BLaER1 (cell line): ENCODE measurements at regions not wholly inside any gene's neighbourhood (a gene's known extent, or its start where the extent isn't known, plus 50 kb on each side); places are given as distances from the start of the nearest gene placed in this dataset.

Experiments
- H3K27ac ChIP-seq: shearing (Covaris generic); formaldehyde crosslinking; 2 replicates; pipeline ENCODE4 v1.8.1; 2022
- H3K27me3 ChIP-seq: shearing (Covaris generic); formaldehyde crosslinking; 2 replicates; pipeline ENCODE4 v1.8.1; 2022
- H3K36me3 ChIP-seq: shearing (Covaris generic); formaldehyde crosslinking; 2 replicates; pipeline ENCODE4 v1.8.1; 2022
- H3K4me1 ChIP-seq: shearing (Covaris generic); formaldehyde crosslinking; 2 replicates; pipeline ENCODE4 v1.8.1; 2022
- H3K4me2 ChIP-seq: shearing (Covaris generic); formaldehyde crosslinking; 2 replicates; pipeline ENCODE4 v1.8.1; 2022
- H3K4me3 ChIP-seq: shearing (Covaris generic); formaldehyde crosslinking; 2 replicates; pipeline ENCODE4 v1.8.1; 2022
- H3K9ac ChIP-seq: shearing (Covaris generic); formaldehyde crosslinking; 2 replicates; pipeline ENCODE4 v1.8.1; 2022
- H3K9me3 ChIP-seq: shearing (Covaris generic); formaldehyde crosslinking; 2 replicates; pipeline ENCODE4 v1.8.1; 2022
- H4K20me1 ChIP-seq: shearing (Covaris generic); formaldehyde crosslinking; 2 replicates; pipeline ENCODE4 v1.8.1; 2022
- Cebpa-rat ChIP-seq: shearing (Covaris generic); IDR thresholded peaks from 2 replicates; pipeline ENCODE4 v1.8.1; 2022

DNA sequence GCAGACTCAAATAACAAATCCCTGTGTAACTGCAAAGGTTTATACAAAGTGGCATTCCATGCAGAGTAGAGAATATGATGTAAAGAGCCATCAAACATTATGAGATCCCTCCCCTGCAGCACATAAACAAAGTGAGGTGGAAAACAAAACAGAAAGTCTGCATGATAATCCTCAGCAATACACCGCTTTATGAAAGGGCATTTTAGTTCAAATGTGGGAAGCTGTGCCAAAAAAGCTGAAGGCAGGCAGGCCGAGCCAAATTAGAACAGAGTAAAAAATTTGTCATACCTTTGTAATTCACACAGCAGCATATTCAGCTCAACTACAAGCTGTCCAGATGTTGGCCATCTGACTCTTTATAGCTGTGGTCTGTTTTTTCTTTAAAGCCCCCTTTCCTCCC, 113.5 kb downstream of the LHX9 start:
- H3K27ac ChIP-seq = no peak overlapping the region
- H3K27me3 ChIP-seq = no peaks in the 10 kb centered on the region
- H3K4me1 ChIP-seq = no peaks in the 10 kb centered on the region
- no peaks in the 10 kb centered on the region for H4K20me1 ChIP-seq
- no peak overlapping the region for H3K4me3 ChIP-seq
- H3K9ac ChIP-seq = no peak overlapping the region
- H3K36me3 ChIP-seq = no peaks in the 10 kb centered on the region
- no peak for TF ChIP-seq Cebpa-rat
- H3K9me3 ChIP-seq = no peaks in the 10 kb centered on the region
- H3K4me2 ChIP-seq = no peak overlapping the region

DNA sequence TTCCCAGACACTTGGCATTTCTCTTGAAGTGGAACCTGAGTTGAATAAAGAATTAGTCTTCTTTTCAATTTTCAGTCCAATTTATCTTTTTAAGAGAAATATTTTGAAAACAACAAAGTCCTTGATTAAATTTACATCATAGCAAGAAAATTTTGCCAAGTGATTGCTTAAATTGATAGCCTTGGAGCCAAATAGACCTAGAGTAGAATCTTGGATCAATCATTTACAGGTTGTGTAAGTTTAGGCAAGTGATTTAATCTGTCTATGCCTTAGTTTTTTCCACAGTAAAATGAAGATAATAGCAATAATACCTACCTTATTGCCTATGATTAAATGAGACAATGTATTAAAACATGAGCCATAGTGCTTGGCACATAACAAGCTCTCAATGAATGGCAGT, 113.9 kb downstream of the LHX9 start:
- Histone ChIP-seq H3K4me3 (no peak overlapping the region), H3K27ac (no peak overlapping the region), H3K4me1 (no peaks in the 10 kb centered on the region), H3K9ac (no peak overlapping the region), H4K20me1 (no peaks in the 10 kb centered on the region), H3K27me3 (no peaks in the 10 kb centered on the region), H3K9me3 (no peaks in the 10 kb centered on the region), H3K36me3 (no peaks in the 10 kb centered on the region), H3K4me2 (no peak overlapping the region)
- no peak for TF ChIP-seq Cebpa-rat

DNA sequence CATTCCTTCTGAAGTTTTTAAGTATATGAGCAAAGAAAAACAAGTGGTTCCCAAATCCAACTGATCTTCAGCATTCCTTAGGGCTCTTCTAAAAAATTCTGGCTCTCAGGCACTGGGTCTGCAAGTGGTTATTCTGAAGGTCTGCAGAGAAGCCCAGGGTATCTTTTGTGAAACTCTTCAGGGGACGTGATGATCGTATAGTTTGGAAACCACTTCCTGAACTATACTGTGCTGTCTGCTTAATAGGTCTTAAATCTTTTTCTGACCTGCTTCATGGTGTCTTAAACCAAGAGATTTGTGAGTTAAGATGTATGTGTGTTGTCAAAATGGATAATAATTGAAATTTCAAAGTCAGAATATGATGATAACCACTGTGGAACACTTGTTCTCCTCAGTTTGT, 115.5 kb downstream of the LHX9 start:
- no peak overlapping the region for H3K27ac ChIP-seq
- H4K20me1 ChIP-seq = no peaks in the 10 kb centered on the region
- no peak overlapping the region for H3K4me2 ChIP-seq
- no peaks in the 10 kb centered on the region for H3K4me1 ChIP-seq
- H3K4me3 ChIP-seq = no peak overlapping the region
- no peak overlapping the region for H3K9ac ChIP-seq
- no peaks in the 10 kb centered on the region for H3K9me3 ChIP-seq
- no peaks in the 10 kb centered on the region for H3K36me3 ChIP-seq
- no peak for TF ChIP-seq Cebpa-rat
- H3K27me3 ChIP-seq = no peaks in the 10 kb centered on the region

DNA sequence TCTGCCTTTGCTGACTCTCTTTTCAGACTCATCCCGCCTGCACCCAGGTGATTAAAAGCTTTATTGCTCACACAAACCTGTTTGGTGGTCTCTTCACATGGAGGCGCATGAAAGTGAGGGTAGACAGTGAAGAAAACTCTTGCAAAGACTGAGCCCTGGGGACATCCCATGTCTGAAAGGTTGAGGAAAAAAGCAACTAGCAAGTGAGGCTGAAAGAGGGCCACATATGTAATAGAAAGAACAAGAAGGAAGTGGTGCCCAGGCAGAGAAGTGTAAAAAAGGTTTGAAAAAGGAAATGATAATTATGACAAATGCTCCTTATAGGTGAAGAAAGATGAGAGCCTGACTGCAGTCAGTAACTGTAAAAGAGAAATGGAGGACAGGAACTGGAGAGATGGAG, 115.9 kb upstream of the NEK7 start:
- no peaks in the 10 kb centered on the region for H4K20me1 ChIP-seq
- no peak overlapping the region for H3K9ac ChIP-seq
- no peaks in the 10 kb centered on the region for H3K36me3 ChIP-seq
- H3K4me1 ChIP-seq = no peaks in the 10 kb centered on the region
- no peaks in the 10 kb centered on the region for H3K27me3 ChIP-seq
- H3K9me3 ChIP-seq = no peaks in the 10 kb centered on the region
- H3K4me2 ChIP-seq = no peak overlapping the region
- no peak for TF ChIP-seq Cebpa-rat
- no peak overlapping the region for H3K4me3 ChIP-seq
- H3K27ac ChIP-seq = no peak overlapping the region

DNA sequence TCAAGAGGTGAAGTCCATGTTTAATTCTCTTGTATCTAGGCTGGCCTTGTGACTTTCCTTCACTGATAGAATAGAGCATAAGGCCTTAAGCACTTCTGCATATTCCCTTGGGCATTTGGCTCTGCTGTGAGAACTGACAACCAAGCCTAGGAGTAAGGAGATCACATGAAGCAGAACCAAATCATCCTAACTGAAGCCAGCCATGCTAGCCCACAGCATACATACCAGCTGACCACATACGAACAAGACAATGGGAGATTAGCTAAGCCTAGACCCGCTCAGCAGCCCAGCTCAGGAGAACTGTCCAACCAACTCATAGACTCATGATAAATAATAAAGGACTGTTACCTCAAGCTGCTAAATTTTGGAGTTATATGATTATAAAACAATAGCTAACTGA, 114.6 kb upstream of the NEK7 start:
- H3K27me3 ChIP-seq = no peaks in the 10 kb centered on the region
- H4K20me1 ChIP-seq = no peaks in the 10 kb centered on the region
- H3K27ac ChIP-seq = no peak overlapping the region
- no peak overlapping the region for H3K9ac ChIP-seq
- no peak for TF ChIP-seq Cebpa-rat
- no peak overlapping the region for H3K4me2 ChIP-seq
- no peaks in the 10 kb centered on the region for H3K36me3 ChIP-seq
- no peaks in the 10 kb centered on the region for H3K4me1 ChIP-seq
- H3K9me3 ChIP-seq = no peaks in the 10 kb centered on the region
- no peak overlapping the region for H3K4me3 ChIP-seq

DNA sequence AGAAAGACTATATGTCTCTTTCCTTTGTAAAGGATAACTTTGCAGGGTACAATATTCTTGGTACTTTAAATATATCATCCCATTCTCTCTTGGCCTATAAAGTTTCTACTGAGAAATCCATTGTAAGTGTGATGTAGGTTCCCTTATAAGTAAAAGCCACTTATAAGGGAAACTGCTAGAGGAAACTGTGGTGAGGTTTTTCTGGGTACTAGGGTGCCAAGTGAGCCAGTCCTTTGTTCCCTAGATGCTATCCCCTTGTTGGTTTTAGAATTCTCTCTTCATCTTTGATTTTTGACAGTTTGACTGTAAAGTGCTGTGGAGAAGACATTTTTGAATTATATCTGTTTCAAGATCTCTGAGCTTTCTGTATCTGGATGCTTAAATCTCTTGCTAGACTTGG, 108.9 kb upstream of the NEK7 start:
- H3K27me3 ChIP-seq = no peaks in the 10 kb centered on the region
- no peak overlapping the region for H3K27ac ChIP-seq
- H3K9me3 ChIP-seq = no peaks in the 10 kb centered on the region
- TF ChIP-seq Cebpa-rat = no peak
- H3K4me2 ChIP-seq = peak overlapping the region; percentile 32
- no peaks in the 10 kb centered on the region for H3K36me3 ChIP-seq
- no peak overlapping the region for H3K9ac ChIP-seq
- peaks cover 9% of the 10 kb centered on the region for H3K4me1 ChIP-seq
- H3K4me3 ChIP-seq = no peak overlapping the region
- H4K20me1 ChIP-seq = no peaks in the 10 kb centered on the region

DNA sequence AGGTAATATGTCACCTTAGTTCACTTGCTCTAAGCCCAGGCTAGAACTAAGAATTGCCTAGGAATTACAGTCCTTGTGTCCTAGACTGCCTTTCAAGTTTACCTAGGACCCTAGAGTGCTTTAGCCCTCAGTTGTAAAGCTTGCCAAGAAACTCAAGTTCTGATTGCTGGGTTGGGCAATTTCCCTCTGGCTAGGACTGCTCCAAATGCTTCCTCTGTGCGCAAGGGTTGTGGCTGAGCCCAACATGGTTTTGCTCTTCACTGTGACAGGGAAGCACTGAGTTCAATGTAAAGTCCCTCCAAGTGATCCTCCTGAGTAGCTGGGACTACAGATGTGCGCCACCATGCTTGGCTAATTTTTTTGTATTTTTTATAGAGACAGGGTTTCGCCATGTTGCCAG, 102.3 kb upstream of the NEK7 start:
- Histone ChIP-seq H3K36me3 (no peaks in the 10 kb centered on the region), H3K27ac (no peak overlapping the region), H3K4me2 (no peak overlapping the region), H3K9me3 (no peaks in the 10 kb centered on the region), H3K9ac (no peak overlapping the region), H3K4me3 (no peak overlapping the region), H3K4me1 (no peaks in the 10 kb centered on the region), H4K20me1 (no peaks in the 10 kb centered on the region), H3K27me3 (no peaks in the 10 kb centered on the region)
- TF ChIP-seq Cebpa-rat = no peak

DNA sequence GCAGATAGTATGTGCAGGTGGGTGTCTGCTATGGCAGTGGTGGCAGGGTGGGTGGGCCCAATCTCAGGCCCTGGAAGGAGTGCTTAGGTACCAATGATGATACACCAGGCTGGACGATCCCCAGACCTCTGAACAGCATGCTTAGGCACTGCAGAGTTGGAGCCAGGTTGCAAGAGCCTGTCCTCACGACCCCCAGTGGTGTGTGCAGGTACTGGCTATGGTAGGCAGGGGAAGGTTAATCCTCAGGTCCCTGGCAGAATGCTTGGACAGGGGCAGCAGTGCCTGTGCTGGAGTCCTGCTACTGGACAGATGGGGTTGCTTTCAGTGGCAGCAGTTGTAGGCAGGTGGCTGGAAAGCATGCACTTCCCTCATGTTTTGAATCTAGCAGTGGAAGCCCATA, 100.5 kb upstream of the NEK7 start:
- no peaks in the 10 kb centered on the region for H4K20me1 ChIP-seq
- TF ChIP-seq Cebpa-rat = no peak
- no peaks in the 10 kb centered on the region for H3K27me3 ChIP-seq
- no peaks in the 10 kb centered on the region for H3K9me3 ChIP-seq
- H3K4me3 ChIP-seq = no peak overlapping the region
- no peak overlapping the region for H3K9ac ChIP-seq
- no peaks in the 10 kb centered on the region for H3K36me3 ChIP-seq
- no peaks in the 10 kb centered on the region for H3K4me1 ChIP-seq
- no peak overlapping the region for H3K4me2 ChIP-seq
- H3K27ac ChIP-seq = no peak overlapping the region

DNA sequence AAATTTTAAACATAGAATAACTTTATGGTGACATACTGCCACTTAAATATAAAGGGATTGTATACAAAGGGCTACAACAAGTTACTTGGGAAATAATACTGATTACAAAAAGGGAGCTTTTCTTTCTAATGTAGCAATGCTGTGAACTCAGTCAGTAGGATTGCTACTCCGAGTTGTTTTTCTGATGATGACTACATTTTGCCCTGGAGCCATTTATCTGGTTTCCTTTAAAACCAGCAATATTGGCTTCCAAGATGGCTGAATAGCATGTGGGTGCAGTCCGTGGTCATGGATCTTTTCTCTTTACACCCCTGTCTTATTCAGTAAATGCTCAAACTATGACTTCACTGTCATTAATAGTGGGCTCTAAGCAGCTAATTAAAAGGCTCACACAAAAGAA, 92.6 kb upstream of the NEK7 start:
- no peak for TF ChIP-seq Cebpa-rat
- Histone ChIP-seq H3K36me3 (no peaks in the 10 kb centered on the region), H3K4me2 (no peak overlapping the region), H3K27me3 (no peaks in the 10 kb centered on the region), H4K20me1 (no peaks in the 10 kb centered on the region), H3K27ac (no peak overlapping the region), H3K4me3 (no peak overlapping the region), H3K4me1 (no peaks in the 10 kb centered on the region), H3K9me3 (no peaks in the 10 kb centered on the region), H3K9ac (no peak overlapping the region)

DNA sequence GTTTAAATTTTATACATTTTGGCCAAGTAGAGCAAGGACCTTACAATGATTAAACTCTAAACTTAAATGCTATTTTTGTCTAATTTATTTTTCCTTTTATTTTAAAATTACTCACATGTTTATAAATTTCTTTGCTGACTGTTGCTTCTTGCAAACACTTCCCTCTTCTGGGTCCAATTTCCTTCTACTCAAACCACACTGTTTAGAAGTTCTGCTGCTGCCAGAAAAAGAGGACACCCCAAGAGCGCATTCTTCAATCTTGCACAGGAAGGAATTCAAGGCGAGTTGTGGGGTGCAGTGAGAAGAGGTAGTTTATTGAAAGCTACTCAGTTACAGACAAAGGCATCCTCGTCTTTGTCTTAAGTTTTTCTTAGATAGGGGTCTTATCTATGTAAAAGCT, 88.5 kb upstream of the NEK7 start:
- no peaks in the 10 kb centered on the region for H4K20me1 ChIP-seq
- H3K36me3 ChIP-seq = no peaks in the 10 kb centered on the region
- H3K9me3 ChIP-seq = no peaks in the 10 kb centered on the region
- no peaks in the 10 kb centered on the region for H3K27me3 ChIP-seq
- H3K4me2 ChIP-seq = no peak overlapping the region
- no peak overlapping the region for H3K9ac ChIP-seq
- H3K4me3 ChIP-seq = no peak overlapping the region
- no peak for TF ChIP-seq Cebpa-rat
- H3K27ac ChIP-seq = no peak overlapping the region
- H3K4me1 ChIP-seq = no peaks in the 10 kb centered on the region

DNA sequence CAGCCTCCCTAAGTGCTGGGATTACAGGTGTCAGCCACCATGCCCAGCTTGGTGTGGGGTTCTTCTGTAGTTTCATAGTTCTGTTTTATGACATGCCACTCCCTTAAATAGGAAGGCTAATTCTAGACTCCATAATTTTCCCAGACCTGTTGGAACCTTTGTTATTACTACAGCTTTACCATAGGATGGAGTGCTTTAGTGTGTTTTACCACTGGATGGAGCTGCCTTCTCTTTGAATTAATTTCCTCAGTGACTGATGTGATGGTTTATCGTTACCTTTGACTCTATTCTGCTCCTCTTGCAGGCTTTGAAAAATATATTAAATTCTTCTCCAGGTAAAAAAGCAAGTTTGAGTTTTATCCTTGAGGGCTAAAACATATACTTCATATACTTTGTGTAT, 84.6 kb upstream of the NEK7 start:
- Histone ChIP-seq H3K4me3 (no peak overlapping the region), H3K27me3 (no peaks in the 10 kb centered on the region), H3K9me3 (no peaks in the 10 kb centered on the region), H4K20me1 (no peaks in the 10 kb centered on the region), H3K4me2 (no peak overlapping the region), H3K4me1 (no peaks in the 10 kb centered on the region), H3K9ac (no peak overlapping the region), H3K36me3 (no peaks in the 10 kb centered on the region), H3K27ac (no peak overlapping the region)
- no peak for TF ChIP-seq Cebpa-rat
